C4-2B (cell line): ENCODE measurements at regions not wholly inside any gene's neighbourhood (a gene's known extent, or its start where the extent isn't known, plus 50 kb on each side); places are given as distances from the start of the nearest gene placed in this dataset.

Experiments
- H3K27ac ChIP-seq: fragments of 450-650 bp; 2 replicates; pipeline ENCODE4 v1.5.1; 2017
- ZFX ChIP-seq: fragments of 450-650 bp; IDR thresholded peaks from 2 replicates; pipeline ENCODE4 v1.6.1; 2017
- TF ChIP-seq, protein P1 (sequence below): fragments of 450-650 bp; conservative IDR thresholded peaks from 2 replicates; pipeline ENCODE4 v1.5.1; 2017; ENCODE audit warnings: mild to moderate bottlenecking

DNA sequence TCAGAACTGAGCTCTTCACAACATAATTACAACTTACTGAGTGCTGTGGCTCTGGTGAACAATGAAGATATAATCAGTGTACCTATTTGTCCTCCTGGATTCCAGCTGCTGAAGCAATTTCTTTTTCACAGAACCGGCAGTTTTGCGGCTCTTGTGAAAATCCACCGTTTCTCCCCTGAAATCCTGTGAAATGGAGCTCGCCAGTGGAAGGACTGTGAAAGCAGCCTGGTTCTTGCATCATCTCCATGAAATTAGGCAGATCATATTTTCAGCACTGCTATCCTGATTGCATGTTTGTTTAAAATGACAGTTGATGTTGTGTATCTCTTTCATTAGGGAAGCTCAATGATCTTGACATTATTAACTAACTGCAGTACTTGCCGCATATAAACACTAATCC is 120.2 kb upstream of the SNX19 start:
- TF ChIP-seq, protein P1, sequence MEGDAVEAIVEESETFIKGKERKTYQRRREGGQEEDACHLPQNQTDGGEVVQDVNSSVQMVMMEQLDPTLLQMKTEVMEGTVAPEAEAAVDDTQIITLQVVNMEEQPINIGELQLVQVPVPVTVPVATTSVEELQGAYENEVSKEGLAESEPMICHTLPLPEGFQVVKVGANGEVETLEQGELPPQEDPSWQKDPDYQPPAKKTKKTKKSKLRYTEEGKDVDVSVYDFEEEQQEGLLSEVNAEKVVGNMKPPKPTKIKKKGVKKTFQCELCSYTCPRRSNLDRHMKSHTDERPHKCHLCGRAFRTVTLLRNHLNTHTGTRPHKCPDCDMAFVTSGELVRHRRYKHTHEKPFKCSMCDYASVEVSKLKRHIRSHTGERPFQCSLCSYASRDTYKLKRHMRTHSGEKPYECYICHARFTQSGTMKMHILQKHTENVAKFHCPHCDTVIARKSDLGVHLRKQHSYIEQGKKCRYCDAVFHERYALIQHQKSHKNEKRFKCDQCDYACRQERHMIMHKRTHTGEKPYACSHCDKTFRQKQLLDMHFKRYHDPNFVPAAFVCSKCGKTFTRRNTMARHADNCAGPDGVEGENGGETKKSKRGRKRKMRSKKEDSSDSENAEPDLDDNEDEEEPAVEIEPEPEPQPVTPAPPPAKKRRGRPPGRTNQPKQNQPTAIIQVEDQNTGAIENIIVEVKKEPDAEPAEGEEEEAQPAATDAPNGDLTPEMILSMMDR: no peak
- no peak for TF ChIP-seq ZFX
- no peak overlapping the region for H3K27ac ChIP-seq

DNA sequence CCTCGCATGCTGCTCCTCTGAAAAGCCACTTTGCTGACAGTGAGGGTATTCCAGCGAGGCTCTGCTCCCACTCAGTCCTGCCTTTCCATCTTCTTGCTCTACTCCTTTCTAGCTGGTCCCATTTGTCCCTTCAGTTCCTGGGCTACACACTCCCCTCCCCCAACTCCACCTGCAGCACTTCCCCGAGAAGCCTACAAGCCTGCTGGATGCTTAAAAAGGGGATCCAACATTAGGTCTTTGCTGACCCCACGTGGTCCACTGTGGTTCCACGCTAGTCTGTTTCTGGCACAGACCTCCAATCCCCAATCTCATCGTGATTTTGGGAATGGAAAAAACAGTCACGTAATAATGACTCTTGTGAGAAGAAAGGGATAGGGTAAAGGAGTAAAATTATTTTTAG is 121.6 kb upstream of the SNX19 start:
- no peak for TF ChIP-seq ZFX
- TF ChIP-seq, protein P1: no peak

DNA sequence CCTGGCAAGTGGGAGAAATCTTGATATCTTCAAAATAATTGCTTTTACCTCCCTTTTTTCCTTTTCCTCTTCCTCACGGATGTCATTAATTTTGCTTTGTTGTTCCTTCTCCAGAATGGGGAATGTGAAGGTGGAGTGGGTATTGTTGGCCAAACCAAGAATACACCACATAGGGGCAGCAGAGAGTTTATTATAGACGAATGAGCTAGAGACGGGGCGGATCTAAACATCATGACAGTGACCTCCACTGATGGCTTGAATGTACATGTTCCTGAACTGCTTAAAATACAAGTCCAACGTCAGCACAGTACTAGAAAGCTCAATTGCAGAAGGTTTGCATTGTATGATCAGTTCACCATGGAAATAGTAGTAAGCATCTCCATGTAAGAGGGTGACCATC is 122.3 kb upstream of the SNX19 start:
- no peak overlapping the region for H3K27ac ChIP-seq
- TF ChIP-seq, protein P1: peak; percentile 53
- TF ChIP-seq ZFX: no peak

More for the DNA sequence above, 121.6 kb upstream of the SNX19 start:
- H3K27ac ChIP-seq: no peak overlapping the region

DNA sequence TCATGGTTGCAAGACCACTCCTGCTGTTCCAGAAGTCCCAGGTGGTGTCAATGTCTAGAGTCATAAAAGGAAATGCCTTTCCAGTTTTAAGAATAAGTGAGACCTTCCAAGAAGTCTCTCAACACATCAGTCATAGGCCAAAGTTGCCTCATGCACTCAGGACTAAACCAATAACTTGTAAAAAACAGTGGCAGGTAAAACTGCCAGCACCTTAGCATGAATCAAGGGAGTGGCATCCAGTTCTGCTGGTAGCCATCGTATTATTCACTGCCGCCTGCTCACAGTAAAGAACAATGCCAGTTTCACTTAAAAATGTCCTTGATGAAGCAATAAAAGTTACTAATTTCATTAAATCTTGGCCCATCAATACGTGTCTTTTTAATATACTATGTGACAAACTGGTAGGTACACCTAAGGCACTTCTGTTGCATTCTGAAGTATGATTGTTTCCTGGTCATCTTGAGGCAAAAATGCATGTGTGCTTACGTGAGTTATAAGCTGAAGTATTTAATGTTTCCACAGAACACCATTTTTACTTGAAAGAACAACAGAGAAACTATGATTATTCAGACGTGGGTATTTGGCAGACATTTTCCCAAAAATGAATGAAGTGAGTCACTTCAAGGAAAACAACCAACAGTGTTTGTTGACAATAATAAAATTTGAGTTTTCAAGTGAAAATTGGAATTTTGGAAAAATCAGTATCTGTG is 125.2 kb upstream of the SNX19 start:
- no peak for TF ChIP-seq ZFX
- TF ChIP-seq, protein P1: no peak
- no peak overlapping the region for H3K27ac ChIP-seq

DNA sequence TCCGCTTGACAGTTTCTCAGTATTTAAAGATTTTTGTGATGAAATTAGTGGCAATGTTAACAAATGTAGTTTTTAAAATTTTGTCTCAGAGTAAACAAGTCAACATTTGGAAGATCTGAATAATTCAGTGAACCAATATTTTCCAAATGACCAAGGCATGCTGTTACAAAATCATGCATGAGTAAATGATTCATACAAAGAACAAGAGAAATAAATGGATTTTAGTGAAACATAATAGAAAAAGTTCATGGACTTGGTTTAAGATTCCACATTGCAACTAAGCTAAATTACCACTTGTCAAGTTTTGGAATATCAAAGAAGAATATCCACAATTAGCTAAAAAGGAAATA is 125.7 kb upstream of the SNX19 start:
- no peak overlapping the region for H3K27ac ChIP-seq
- TF ChIP-seq, protein P1: no peak
- no peak for TF ChIP-seq ZFX

DNA sequence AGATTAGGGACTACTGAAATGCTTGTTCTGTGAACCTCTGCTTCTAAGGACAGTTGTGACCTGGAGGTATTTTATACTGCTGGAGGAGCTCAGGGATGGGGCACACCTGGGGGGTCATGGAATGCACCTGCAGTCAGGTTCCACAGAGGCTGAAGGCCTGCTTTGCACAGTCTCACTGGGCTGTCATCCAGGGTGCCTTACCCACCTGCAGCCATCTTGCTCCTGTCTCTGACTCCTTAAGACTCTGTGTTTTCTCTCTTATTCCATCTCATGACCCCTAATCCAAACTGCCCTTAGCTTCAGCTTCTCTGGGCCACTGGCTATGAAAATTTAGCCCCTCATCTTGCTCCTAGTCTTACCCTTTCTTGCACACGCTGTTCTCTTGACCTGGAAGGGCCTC is 127.0 kb upstream of the SNX19 start:
- no peak overlapping the region for H3K27ac ChIP-seq
- TF ChIP-seq ZFX: no peak
- TF ChIP-seq, protein P1: no peak

DNA sequence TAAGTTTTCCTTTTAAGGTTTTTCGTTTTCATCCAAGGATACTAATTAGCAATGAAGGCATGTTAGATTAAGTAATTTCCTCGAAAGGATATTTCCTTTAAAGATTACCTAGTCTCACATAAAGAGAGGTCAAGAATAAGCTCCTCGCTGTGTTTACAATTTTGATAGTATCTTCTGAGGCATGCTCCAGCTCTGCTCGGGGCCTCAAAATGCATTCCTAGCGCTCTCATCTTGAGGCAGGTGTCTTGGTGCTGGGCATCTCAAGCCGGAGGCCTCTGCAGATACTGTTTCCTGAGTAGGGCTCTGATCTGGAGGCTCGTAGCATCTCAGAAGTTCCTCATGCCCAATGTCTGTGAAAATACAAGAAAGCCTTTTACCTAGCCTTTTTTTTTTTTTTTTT is 128.6 kb upstream of the SNX19 start:
- TF ChIP-seq, protein P1: no peak
- TF ChIP-seq ZFX: no peak
- H3K27ac ChIP-seq: no peak overlapping the region
